LNCaP clone FGC (cell line): ENCODE measurements at regions not wholly inside any gene's neighbourhood (a gene's known extent, or its start where the extent isn't known, plus 50 kb on each side); places are given as distances from the start of the nearest gene placed in this dataset.

Experiments used
- DNase-seq: peaks from one replicate; pipeline ENCODE4 v3.0.0-alpha.2; 2011; ENCODE audit warnings: low read depth
- H3K4me3 ChIP-seq: 2 replicates; pipeline ENCODE4 v1.5.1; 2011; ENCODE audit warnings: mild to moderate bottlenecking, low read depth, low read length, control low read depth
- CTCF ChIP-seq: IDR thresholded peaks from 2 replicates; pipeline ENCODE4 v1.5.1; 2012; ENCODE audit warnings: mild to moderate bottlenecking; ENCODE audit not compliant: control insufficient read depth, insufficient read depth; ENCODE audit errors: extremely low read depth

- DNase-seq = no peak
- TF ChIP-seq CTCF = no peak
- no peak overlapping the region for H3K4me3 ChIP-seq
Measured at GRCh38 chr1:79575424-79575823, 568.9 kb upstream of the ADGRL4 start.

- no peak for DNase-seq
- no peak overlapping the region for H3K4me3 ChIP-seq
- TF ChIP-seq CTCF = no peak
Measured at GRCh38 chr1:79568411-79568810, 561.9 kb upstream of the ADGRL4 start.

GRCh38 chr1:79561521-79561978 is 555.0 kb upstream of the ADGRL4 start:
- TF ChIP-seq CTCF = no peak
- no peak overlapping the region for H3K4me3 ChIP-seq
- DNase-seq = no peak

- TF ChIP-seq CTCF = no peak
- no peak for DNase-seq
- H3K4me3 ChIP-seq = no peak overlapping the region
Measured at GRCh38 chr1:79556189-79556588, 549.7 kb upstream of the ADGRL4 start.

- DNase-seq = no peak
- no peak for TF ChIP-seq CTCF
Measured at GRCh38 chr1:79554688-79555087, 548.2 kb upstream of the ADGRL4 start.

GRCh38 chr1:79551321-79551720 is 544.8 kb upstream of the ADGRL4 start:
- no peak for TF ChIP-seq CTCF
- H3K4me3 ChIP-seq = no peak overlapping the region
- no peak for DNase-seq

More at GRCh38 chr1:79554688-79555087, 548.2 kb upstream of the ADGRL4 start:
- no peak overlapping the region for H3K4me3 ChIP-seq

- TF ChIP-seq CTCF = no peak
- H3K4me3 ChIP-seq = no peak overlapping the region
- DNase-seq = no peak
Measured at GRCh38 chr1:79550402-79550801, 543.9 kb upstream of the ADGRL4 start.
